GM18867 (cell line): ENCODE measurements at regions not wholly inside any gene's neighbourhood (a gene's known extent, or its start where the extent isn't known, plus 50 kb on each side); places are given as distances from the start of the nearest gene placed in this dataset.
"Not testable (repeated sequence)": the region's sequence is repeated elsewhere in the genome, so short reads cannot be mapped to it uniquely, and the experiment has no call there.

ENCODE experiments used
- ATAC-seq: cut with Tn5 transposase; IDR thresholded peaks from one replicate; pipeline ENCODE4 v1.9.1; 2021; ENCODE audit warnings: mild to moderate bottlenecking, moderate library complexity; ENCODE audit not compliant: unreplicated experiment

DNA sequence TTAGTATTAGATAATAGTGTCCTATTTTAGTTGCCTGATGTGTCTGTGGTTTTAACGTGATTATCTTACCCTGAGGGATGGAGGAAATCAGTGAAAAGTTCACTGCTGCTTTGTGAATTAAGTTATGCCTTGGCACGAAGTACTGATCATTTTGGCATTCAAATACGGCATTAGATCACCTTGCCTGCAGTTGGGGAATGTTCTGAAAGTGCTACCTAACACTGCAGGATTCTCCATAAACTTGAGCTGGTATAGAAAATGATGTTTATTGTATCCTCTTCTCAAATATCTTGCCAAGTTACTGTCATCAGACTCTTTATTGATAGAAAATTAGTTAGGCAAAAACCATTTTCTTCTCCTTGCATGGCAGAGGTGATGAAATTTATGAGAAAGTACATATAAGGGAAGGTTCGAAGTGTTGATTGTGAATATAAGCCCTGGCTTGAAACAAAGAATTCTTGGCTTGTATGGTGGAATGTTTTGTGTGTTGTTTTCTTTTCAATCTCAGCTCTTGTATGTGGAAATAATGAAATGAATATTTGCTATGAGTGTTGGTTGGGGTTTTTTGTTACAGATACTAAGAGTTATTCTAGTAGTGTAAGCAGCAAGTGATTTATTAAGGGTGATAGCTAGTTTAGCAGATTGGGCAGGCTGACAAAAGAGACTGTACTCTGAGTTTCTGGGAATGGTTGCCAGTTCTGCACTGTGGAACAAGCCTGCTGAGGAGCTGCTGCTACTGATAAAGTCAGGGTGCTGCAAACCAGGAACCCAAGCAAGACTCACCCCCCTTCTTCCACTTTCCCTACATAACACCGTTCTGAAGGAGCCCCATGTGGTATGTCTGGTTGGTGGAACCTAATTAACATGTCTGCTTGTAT is 448.3 kb downstream of the PCNX1 start:
- peak; percentile 73 for ATAC-seq

DNA sequence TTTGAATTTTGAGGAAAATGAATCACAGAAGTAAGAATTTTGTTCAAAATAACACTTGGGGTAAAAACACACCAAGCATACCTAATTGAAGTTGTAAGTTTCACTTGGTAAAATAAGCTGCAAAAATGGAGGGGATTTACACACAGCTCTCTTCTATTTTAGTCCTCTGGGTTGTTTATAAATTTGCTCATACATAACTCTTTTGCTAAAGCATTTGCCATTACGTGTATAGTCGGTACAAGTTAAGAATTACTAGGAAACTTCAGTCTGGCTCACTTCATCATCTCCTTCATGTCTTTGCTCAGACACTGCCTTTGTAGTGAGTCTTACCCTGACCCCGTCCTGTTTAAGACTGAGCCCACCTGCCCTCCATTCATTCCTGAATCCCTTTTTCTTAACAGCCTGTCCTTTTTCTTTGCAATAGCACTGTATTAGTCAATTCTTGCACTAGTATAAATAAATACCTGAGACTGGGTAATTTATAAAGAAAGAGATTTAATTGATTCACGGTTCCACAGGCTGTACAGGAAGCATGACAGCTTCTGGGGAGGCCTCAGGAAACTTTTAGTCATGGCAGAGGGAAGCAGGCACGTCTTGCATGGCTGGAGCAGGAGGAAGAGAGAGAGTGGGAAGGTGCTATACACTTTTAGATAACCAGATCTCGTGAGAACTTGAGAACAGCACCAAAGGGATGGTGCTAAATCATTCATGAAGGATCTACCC is 451.1 kb downstream of the PCNX1 start:
- no peak for ATAC-seq

DNA sequence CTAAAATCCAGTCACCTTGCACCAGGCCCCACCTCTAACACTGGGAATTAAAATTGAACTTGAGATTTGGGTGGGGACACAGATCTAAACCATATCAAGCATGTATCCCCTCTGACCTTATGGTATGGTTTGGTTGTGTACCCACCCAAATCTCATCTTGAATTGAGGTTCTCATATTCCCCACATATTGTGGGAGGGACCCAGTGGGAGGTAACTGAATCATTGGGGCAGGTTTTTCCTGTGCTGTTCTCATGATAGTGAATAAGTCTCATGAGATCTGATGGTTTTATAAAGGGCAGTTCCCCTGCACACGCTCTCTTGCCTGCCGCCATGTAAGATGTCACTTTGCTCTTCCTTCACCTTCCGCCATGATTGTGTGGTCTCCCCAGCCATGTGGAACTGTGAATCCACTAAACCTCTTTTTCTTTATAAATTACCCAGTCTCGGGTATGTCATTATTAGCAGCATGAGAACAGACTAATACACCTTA is 451.7 kb downstream of the PCNX1 start:
- ATAC-seq = not testable (repeated sequence)

GRCh38 chr14:71359823-71360222 is 452.6 kb downstream of the PCNX1 start:
- no peak for ATAC-seq

- no peak for ATAC-seq
Observed at GRCh38 chr14:71361336-71361735, 454.1 kb downstream of the PCNX1 start.

DNA sequence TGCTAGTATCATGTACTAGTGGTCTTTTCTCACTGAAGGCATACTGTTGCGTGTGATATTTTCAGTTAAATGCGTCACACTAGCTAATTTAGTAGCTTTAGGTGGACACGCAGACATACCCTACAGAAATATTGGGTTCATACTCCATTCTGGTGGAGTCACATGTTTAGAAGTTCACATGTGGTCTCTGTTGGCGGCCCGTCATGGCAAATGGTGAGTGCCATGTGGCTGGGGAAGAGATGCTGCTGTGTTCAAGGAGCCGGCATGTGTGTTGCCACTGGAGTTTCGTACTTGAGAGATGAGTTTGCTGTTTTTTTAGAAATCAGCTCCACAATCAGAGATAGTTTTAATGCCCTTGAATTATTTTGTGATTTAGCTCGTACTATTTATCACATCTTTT is 454.6 kb downstream of the PCNX1 start:
- no peak for ATAC-seq

GRCh38 chr14:71362282-71362681 is 455.0 kb downstream of the PCNX1 start:
- ATAC-seq = no peak

DNA sequence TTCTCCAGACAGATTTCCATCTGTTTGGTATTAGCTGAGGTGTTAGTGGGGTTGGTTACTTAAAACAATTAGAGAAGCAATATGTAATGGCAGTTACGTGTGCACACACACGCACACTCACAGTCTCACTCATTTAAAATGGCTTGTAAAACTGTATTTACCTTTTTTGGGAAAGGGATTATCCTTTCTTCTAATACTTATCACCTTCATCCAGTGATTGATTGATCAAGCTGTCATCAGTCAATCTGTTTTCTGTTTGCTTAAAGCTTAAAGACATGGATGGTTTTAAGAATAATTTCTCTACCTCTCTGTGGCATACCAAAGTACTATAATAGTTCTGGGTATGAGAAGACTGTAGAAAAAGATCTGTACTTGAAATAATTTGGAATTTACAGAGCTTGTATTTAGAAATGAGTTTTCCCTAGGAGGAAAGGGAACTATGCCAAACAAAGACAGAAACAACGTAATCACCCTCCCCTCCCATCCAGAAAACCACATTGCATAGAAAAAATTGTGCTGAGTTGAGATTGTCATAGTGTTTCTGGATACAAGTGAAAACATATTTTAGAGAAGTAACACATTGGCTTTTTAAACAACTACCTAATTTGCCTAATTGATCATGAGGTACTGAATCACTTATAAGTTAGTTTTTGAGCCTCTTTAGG is 455.8 kb downstream of the PCNX1 start:
- peak; percentile 65 for ATAC-seq

DNA sequence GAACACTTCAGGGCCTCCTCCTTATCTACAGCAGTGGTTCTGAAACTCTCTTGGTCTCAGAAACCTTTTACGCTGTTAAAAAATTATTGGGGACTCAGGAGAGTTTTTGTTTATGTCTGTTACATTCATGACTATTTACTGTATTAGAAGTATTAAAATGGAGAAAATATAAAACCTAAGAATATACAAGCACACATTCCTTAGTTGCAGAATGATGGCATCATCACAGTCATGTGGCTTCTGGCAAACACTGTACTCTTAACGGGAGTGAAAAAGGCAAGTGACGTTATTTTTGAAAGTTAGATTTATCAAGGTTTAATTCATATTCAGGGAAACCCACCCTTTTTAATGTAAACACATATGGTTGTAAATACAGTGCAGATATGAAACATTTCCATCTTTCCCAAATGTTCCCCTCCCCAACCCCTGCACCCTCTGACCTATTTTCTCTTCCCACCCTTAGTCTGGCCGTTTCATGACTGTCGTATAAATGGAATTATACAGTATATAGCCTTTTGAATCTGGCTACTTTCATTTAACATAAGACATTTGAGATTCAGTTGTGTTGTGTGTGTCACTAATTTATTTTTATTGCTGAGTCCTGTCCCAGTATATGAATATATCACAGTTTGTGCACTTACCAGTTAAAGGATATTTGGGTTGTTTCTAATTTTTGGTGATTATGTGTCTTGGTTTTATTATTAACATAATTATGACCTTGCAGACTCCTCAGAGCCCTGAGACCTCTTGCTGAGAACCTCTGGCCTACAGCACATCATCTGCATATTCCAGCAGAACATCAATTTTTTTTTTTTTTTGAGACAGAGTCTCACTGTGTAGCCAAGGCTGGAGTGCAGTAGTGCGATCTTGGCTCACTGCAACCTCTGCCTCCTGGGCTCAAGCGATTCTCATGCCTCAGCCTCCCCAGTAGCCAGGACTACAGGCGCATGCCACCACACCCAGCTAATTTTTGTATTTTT is 457.0 kb downstream of the PCNX1 start:
- ATAC-seq = peak; percentile 16

DNA sequence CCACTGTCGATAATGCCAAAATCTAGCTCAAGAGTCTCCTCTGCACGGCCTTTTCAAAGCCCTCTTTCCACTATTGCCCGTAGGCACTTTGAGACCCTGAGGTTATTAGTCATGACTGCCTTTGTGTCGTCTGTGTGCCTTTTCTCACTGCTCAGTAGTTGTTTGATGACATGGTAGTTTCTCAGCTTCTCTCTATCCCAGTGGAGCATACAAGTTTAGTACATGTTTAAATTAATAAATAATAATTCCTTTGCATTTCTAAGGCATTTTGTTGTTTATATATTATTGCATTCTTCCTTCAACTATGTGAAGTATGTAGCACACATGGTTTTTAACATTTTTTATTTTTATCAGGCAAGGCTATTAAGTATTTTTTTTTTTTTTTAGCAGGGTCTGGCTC is 458.1 kb downstream of the PCNX1 start:
- no peak for ATAC-seq

DNA sequence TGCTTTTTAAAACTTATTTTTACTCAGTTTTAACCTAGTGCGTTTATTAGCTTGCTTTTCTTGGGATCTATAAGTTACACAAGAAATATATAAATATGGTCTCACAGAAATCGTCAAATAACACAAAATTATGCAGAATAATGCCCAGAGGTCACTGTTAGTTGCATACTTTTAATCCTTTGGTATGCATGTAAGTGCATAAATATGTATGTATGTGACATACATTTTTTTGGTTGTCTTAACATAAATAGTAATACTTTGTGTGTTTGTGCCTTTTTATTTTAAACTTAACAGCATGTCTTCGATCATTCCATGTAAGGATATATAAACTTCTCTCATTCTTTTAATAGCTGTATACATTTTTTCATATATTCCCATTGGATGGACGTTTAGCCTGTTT is 459.6 kb downstream of the PCNX1 start:
- ATAC-seq = no peak

DNA sequence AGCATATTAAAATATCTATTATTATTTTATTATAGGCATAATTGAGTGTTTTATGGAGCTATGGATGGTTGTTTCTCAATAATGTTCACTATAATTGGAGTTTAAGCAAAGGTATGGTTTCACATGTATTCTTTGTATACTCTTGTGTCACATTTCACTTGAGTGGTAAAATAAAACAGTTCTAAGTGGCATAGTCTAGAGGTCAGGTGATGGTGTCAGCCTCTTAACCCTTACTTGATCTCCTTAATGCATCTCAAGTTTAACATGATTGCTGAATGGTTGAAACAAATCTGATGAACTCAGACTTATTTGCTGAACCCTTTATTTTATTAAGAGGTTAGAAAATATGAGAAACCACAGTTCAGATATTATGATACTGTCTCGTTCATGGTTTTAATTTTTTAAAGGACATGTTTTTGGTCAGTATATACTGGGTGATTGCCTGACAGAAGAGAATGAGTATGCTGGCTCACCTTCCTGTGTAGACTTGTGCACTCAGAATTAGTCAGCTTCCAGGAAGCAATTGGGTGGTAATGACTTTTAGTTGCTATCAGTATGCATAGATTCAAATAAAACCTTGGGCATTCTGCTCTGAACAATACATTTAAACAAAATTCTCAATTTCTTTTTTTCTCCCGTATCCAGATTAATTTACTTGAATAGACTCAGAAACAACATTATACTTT is 464.6 kb downstream of the PCNX1 start:
- no peak for ATAC-seq

GRCh38 chr14:71372411-71372838 is 465.2 kb downstream of the PCNX1 start:
- ATAC-seq = no peak

DNA sequence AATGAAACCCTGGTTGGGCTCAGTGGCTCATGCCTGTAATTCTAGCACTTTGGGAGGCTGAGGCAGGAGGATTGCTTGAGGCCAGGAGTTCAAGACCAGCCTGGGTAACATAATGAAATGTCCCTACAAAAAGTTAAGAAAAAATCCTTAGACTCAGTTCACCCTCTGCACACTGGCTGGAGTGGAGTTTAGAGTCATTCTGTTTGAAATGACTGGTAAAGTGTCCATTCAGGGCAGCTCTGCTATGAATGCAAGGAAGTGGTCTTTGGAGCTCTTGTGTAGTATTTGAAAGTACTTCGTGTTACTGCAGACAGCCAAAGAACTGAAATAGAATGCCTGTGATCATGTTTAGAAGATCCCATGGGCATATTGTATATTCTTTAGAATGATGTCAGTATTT is 466.5 kb downstream of the PCNX1 start:
- ATAC-seq = no peak

GRCh38 chr14:71374989-71375388 is 467.7 kb downstream of the PCNX1 start:
- no peak for ATAC-seq

DNA sequence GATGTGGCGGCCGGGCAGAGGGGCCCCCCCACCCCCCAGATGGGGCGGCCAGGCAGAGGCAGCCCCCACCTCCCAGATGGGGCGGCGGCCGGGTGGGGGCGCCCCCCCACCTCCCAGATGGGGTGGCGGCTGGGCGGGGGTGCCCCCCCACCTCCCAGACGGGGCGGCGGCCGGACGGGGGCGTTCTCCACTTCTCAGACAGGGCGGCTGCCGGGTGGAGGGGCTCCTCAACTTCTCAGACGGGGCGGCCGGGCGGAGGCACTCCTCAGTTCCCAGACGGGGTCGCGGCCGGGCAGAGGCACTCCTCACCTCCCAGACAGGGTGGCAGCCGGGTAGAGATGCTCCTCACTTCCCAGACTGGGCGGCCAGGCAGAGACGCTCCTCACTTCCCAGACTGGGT is 469.8 kb downstream of the PCNX1 start:
- no peak for ATAC-seq

- no peak for ATAC-seq
Observed at GRCh38 chr14:71380271-71380670, 473.0 kb downstream of the PCNX1 start.

GRCh38 chr14:71381814-71382213 is 474.6 kb downstream of the PCNX1 start:
- no peak for ATAC-seq

DNA sequence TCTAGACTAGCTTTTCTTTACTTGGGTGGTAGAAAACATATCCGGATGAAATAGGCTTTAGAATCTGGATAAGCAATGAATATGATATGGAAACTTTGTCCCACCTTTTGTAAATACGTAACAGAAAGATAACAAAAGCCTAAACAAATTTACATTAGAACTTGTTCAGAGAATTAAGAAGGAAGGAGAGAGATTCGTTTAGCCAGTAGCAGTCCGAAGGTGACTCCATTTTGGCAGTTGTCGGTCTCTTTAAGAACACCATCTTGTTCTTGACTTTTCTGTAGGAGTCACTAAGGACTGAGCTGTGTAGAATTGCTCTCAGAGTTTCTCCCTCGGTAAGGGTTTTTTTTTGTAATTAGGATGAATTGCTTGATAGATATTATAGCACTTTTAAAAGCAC is 475.1 kb downstream of the PCNX1 start:
- ATAC-seq = no peak

GRCh38 chr14:71383510-71383909 is 476.3 kb downstream of the PCNX1 start:
- no peak for ATAC-seq
